ENCODE measurements at regions not wholly inside any gene's neighbourhood (a gene's known extent, or its start where the extent isn't known, plus 50 kb on each side); places are given as distances from the start of the nearest gene placed in this dataset.

DNA sequence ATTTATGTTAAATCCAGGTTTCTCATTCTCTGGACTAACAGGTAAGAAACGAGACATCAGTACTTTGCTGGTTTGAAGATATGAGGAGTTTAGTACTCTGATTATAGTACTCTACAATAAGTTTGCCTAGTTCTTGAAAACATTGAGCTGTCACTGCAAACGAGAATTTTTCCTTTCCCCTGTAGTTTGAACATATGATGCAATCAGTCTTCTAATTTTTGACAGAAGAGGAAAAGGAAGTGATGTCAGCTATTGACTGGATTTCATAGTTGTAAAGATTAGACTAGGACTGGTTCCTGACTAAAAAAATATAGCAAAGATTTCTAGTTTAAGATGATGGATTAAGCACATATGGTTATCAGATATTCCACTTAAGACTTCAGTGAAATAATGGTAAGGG, 461.9 kb downstream of the LRRIQ3 start:
- TF ChIP-seq, protein P1, sequence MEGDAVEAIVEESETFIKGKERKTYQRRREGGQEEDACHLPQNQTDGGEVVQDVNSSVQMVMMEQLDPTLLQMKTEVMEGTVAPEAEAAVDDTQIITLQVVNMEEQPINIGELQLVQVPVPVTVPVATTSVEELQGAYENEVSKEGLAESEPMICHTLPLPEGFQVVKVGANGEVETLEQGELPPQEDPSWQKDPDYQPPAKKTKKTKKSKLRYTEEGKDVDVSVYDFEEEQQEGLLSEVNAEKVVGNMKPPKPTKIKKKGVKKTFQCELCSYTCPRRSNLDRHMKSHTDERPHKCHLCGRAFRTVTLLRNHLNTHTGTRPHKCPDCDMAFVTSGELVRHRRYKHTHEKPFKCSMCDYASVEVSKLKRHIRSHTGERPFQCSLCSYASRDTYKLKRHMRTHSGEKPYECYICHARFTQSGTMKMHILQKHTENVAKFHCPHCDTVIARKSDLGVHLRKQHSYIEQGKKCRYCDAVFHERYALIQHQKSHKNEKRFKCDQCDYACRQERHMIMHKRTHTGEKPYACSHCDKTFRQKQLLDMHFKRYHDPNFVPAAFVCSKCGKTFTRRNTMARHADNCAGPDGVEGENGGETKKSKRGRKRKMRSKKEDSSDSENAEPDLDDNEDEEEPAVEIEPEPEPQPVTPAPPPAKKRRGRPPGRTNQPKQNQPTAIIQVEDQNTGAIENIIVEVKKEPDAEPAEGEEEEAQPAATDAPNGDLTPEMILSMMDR (IDR thresholded peaks at IDR 0.05; ENCODE audit: extremely low read depth in 1 of 2, insufficient read depth in 1 of 2, low read depth in 1 of 2, low read length in 2 of 2) = no peak
- TF ChIP-seq POLR2A (IDR thresholded peaks at IDR 0.05; ENCODE audit: low read depth, low read length) = no peak
- no peak for TF ChIP-seq EZH2 (IDR thresholded peaks at IDR 0.05; ENCODE audit: borderline replicate concordance, low read depth, low read length, severe bottlenecking)

All from endothelial cell of umbilical vein (primary cell).